ENCODE measurements at regions not wholly inside any gene's neighbourhood (a gene's known extent, or its start where the extent isn't known, plus 50 kb on each side); places are given as distances from the start of the nearest gene placed in this dataset.

DNA sequence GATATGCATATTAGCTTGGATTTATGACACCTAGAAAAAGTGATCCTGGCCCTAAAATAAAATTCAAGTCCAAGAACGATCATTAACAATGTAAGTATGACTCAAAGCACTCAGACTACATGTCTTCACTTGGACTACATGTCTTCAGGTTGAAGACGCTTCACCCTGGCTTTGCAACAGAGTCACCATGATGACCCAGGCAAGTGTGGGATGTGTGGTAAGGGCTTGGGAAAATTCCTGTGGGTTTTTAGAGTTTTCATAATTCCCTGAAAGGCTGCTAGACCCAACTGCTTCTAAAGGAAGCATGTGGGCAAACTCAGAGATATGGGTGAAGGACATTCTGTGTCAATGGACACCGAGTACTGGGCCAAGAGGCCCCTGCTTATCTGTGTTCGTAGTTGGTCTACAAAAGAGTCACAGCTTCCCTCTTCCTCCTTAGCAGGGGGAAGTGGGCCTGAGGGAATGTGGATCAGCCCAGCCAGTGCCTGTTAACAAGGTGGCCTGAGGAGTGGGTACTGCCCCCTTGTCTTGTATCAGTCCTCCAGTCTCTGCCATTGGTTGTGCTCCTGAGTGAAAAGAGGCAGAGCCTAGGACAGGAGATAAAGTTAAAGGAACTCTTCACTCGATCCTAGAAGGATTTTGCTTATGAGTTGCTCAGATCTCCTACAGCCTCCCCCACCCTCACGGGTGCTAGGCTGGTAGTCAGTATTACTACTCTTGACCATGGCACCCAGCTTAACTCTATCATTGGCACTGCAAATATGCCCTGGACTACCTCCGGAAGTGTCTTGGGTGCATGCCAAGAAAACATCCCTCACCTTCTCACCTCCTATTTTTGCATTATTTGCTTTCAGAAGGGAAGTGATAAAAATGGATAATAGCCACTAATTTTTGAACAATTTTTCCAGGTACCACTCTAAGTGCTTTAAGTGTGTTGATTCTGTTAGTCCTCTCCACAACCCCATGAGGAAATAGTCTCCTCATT, 406.3 kb downstream of the COG6 start:
- H3K27me3 ChIP-seq (ENCODE audit: control insufficient read depth, insufficient read depth, low read length) = no peaks in the 10 kb centered on the region
- no peak overlapping the region for H3K4me3 ChIP-seq (ENCODE audit: low read depth, low read length)
- no peak for TF ChIP-seq CTCF (IDR thresholded peaks at IDR 0.05; ENCODE audit: insufficient read depth, low read length, poor library complexity, severe bottlenecking)
- DNase-seq (ENCODE audit: low read depth) = no peak
- no peaks in the 10 kb centered on the region for H3K36me3 ChIP-seq (ENCODE audit: control insufficient read depth, insufficient read depth, low read length)

DNA sequence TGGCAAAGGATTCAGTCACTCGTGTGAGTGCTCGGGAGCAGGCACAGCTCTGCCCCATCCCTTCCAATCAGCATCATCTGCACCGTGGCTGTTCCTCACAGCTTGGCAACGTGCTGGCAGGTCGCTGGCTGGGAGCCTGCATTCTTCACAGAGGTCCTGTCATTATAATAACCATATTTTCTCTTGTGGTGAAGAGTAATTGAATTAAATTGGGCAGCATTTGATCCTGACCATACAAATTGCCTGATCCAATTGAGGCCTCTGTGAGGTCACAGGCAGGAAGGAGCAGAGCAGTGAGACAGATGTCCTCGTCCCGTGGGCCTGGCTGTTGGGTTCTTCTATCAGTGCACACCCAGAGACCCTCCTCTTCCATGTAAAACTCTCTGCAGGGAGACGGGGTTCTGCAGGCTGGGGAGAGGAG, 407.8 kb downstream of the COG6 start:
- no peaks in the 10 kb centered on the region for H3K27me3 ChIP-seq (ENCODE audit: control insufficient read depth, insufficient read depth, low read length)
- no peak for TF ChIP-seq CTCF (IDR thresholded peaks at IDR 0.05; ENCODE audit: insufficient read depth, low read length, poor library complexity, severe bottlenecking)
- no peak overlapping the region for H3K4me3 ChIP-seq (ENCODE audit: low read depth, low read length)
- no peak for DNase-seq (ENCODE audit: low read depth)
- H3K36me3 ChIP-seq (ENCODE audit: control insufficient read depth, insufficient read depth, low read length) = no peaks in the 10 kb centered on the region

GRCh38 chr13:40063703-40064102, 408.2 kb downstream of the COG6 start:
- Histone ChIP-seq H3K27me3 (ENCODE audit: control insufficient read depth, insufficient read depth, low read length) (no peaks in the 10 kb centered on the region), H3K36me3 (ENCODE audit: control insufficient read depth, insufficient read depth, low read length) (no peaks in the 10 kb centered on the region), H3K4me3 (ENCODE audit: low read depth, low read length) (no peak overlapping the region)
- no peak for DNase-seq (ENCODE audit: low read depth)
- no peak for TF ChIP-seq CTCF (IDR thresholded peaks at IDR 0.05; ENCODE audit: insufficient read depth, low read length, poor library complexity, severe bottlenecking)

DNA sequence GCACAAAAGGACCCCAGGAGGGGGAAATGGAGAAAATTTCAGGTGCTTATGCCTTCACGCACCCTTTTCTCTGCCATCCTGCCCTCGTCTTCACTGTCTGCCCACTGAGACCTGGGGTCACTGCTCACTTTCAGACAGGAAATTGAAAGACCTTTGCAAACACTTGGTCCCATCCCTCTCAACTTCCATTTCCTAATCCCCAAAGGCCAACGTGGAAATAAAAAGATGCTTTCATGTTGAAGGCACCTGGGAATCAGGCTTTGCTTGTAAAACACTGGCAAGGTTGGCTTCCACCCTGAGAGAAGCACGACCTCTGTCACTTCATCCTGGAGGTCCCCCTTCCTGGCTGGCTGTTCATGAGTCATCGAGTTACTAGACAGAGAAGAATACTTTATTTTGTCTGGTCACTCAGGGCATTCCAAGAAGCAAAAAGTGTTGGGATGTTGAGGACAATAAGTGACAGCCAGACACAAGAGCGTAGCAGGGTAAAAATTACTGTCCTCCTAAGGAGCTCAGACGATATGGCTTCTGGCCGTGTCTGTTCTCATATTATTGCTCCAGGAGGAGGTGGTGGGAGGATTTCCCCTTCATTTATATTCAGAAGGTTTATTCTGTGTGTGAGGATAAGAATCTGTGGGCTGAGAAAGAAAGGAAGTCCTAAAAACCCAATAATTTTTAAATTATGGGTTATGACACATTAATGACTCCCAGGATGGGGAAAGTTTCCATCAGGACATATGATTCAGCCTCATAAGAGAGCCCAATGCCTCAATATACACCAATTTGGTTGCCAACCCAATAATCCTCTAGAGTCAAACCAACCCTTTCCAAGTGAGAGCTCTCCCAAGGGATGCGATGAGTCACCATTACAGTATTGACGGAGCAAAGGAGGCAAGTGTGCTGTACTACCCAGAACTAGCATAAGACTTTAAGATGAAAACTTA, 409.0 kb downstream of the COG6 start:
- H3K36me3 ChIP-seq (ENCODE audit: control insufficient read depth, insufficient read depth, low read length) = no peaks in the 10 kb centered on the region
- TF ChIP-seq CTCF (IDR thresholded peaks at IDR 0.05; ENCODE audit: insufficient read depth, low read length, poor library complexity, severe bottlenecking) = no peak
- H3K4me3 ChIP-seq (ENCODE audit: low read depth, low read length) = no peak overlapping the region
- no peaks in the 10 kb centered on the region for H3K27me3 ChIP-seq (ENCODE audit: control insufficient read depth, insufficient read depth, low read length)
- no peak for DNase-seq (ENCODE audit: low read depth)

DNA sequence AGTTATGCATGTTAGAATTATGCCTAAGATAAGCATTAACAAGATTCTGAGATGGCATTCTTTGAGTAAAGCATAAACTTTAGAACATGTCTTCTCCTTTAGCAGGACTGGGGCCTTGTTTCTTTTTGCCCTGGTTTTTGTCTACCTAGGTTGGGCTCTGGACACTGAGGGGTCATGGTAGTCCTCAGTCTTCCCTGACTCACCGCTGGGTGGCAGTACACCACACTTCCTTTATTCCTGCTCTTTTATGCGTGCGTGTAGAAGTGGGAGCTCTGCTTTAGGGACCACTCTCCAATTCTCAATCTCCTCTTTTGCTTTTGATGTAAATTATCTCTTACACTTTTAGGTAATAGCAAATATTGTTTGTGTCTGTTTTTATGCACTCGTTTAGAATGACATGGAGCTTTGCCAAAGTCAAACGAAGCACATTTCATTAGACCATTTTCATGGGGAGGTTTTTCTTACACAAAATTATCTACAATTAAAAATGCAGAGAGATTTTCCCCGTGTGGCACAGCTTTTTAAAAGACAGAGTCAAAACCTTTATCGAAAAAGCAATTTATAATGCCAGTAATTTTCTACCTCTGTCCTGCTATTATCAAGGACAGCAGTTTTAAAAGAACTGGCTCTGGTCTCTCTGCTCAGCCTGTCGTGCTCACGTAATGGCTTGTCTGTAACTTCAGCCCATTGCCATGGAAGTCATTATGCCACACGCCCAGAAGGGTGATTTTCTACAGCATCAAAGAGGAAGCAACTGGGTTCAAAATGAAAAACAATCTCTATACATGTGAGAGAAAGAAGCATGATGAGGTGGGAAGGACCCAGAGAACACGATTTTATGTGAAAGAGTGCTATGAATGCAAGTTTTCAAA, 413.9 kb downstream of the COG6 start:
- Histone ChIP-seq H3K36me3 (ENCODE audit: control insufficient read depth, insufficient read depth, low read length) (no peaks in the 10 kb centered on the region), H3K27me3 (ENCODE audit: control insufficient read depth, insufficient read depth, low read length) (no peaks in the 10 kb centered on the region), H3K4me3 (ENCODE audit: low read depth, low read length) (no peak overlapping the region)
- TF ChIP-seq CTCF (IDR thresholded peaks at IDR 0.05; ENCODE audit: insufficient read depth, low read length, poor library complexity, severe bottlenecking) = peak; percentile 85
- DNase-seq (ENCODE audit: low read depth) = no peak

Data from kidney epithelial cell (primary cell).